HG02759 (cell line): ENCODE measurements at regions not wholly inside any gene's neighbourhood (a gene's known extent, or its start where the extent isn't known, plus 50 kb on each side); places are given as distances from the start of the nearest gene placed in this dataset.
"Not testable (repeated sequence)": the region's sequence is repeated elsewhere in the genome, so short reads cannot be mapped to it uniquely, and the experiment has no call there.

ENCODE experiments used
- ATAC-seq: cut with Tn5 transposase; IDR thresholded peaks from one replicate; pipeline ENCODE4 v1.9.1; 2021; ENCODE audit warnings: mild to moderate bottlenecking, moderate library complexity; ENCODE audit not compliant: unreplicated experiment

DNA sequence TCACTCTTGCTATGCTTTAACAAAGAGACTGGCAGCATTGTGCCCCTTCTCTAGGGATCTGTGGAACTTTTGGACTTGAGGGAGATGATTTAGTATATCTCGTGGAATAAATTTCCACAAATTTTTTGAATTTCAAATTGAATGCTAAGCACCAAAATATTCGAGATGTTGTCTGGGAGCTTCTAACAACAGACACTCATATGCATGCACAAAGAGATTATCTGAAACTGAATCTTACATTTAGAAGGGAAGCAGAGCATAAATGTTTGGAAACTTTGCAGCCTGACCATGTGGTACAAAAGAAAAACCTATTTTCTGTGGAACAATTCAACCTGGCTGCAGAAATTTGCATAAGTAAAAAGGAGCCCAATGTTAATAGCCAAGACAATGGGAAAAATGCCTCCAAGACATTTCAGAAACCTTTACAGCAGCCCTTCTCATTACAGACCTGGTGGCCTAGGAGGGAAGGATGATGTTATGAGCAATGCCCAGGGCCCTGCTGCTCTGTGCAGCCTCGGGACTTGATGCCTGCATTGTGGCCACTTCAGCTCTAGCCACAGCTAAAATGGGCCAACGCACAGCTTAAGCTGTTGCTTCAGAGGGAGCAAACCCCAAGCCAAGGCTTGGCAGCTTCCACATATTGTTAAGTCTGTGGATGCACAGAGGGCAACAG lies 285.8 kb upstream of the FAM174A start:
- no peak for ATAC-seq

DNA sequence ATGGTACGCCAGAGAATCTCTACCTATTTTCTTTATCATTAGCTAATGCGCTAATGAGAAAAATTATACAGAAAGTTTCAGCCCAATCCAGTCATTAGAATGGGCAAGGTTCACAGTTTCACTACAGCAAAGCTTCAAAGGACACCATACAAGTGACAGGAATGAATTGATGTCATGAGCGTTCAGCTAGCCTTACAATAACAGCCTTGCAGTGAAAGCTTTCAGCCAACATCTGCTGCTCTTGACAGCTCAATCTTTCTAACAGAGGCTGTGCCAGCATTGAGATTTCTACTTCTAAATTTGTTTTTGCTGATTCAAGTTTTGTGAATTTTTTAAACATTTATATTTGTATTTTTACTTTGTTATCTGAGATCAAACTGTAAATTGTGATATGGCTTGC lies 302.4 kb upstream of the FAM174A start:
- ATAC-seq, result no peak

DNA sequence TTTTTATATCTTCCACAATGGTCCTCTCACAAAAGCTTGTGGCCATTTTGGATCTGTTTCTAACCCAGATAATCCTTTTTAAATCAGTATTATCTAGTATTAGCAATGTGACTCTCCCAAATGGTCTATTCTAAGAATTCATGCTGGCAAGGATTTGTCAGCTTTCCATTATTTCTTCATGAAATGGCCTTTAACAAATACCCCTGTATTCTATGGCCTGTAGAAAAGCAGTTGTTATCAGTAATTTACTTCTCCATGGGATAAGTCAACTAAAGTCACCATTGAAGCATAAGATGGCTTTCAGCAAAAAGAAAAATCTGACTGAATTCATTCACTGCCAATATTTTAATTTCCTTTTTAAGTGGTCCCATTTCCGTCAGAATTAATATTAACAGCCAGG lies 346.4 kb upstream of the FAM174A start:
- no peak for ATAC-seq

DNA sequence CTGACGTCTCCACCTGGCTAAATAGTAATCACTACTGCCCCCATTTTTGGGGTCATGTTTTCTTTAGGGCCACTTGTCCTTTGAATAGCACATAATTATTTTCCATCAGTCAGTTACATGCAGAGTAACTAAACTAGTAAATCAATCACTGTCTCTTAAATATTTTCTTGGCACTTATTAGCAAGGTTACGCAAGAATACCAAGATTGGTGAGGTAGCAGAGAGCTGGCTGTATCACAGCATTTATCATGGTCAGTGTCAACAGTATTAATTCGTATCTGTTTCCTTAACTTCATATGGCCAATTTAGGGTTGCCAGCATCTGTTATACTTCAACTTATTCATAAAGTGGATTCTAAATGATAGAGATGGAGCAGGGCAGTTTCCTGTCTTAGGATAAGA lies 346.8 kb upstream of the FAM174A start:
- no peak for ATAC-seq

DNA sequence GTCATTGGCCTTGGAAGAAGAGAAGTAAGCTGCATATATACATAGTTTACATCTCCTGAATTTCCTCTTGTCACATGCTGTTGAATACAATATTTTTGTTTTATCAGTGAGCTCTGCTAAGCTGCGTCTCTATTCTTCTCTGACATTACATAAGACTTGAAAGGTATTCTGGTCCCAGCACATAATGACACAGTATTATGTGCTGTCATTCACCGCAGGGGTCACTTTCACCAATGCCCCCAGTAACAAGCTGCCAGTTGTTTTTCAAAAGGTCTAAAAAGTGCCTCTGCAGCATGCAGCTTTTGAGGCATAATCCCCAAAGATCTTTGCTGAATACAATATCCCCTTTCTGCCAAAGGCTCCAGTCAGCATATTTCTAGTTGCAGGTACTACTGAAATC lies 349.0 kb upstream of the FAM174A start:
- ATAC-seq, result no peak

DNA sequence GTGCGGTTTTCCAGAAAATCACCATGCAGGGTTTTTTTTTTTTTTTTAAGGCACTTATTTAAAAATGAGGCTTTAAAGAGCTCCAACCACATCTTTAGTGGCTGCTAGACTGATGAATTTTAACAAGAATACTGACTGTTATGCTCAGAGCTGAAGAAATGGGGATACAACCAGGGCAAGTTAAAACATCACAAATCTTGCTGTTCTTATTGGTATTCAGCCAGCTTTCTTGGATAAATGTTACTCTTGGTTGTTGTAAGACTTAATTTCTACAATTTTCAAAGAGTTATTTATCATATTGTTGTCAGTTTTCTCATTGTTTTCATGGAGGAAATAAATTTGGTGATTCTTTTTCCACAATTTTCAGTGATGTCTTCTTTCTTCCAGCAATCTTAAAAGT lies 352.8 kb upstream of the FAM174A start:
- no peak for ATAC-seq

DNA sequence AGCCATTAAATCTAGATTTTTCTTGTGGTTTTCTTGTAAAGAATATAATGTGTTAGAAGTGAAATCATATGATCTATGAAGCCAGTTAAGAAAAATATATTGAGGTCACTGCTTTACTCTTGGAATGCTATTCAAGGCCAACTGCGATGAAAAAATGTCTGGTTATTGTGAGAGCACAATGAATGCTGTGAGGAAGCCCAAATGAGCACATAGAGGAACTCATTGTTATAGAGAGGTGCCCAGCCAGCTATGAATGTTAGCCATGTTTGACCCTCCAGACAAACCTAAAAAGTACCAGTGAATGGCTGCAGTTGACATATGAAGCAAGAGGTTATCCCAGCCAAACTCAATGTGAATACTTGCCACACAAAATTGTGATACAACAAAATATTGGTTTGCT lies 359.8 kb upstream of the FAM174A start:
- no peak for ATAC-seq

DNA sequence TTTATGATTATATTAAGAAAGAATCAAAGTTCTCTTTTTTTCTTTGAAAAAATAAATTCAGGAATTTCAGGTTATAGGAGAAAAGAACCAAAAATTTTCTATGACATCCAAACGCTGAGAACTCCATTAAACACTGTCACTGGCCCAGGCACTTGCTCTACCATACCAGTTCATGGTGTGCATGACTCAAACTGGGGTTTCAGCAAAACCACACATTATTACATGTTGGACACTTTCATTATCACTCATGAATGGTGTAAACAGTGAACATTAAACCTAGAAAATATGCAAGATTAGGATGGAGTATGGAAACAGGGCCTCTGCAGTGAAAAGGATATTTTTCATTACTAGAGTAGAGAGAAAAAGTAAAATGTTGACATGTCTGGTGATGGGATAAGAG lies 369.9 kb upstream of the FAM174A start:
- peak; percentile 100 for ATAC-seq

DNA sequence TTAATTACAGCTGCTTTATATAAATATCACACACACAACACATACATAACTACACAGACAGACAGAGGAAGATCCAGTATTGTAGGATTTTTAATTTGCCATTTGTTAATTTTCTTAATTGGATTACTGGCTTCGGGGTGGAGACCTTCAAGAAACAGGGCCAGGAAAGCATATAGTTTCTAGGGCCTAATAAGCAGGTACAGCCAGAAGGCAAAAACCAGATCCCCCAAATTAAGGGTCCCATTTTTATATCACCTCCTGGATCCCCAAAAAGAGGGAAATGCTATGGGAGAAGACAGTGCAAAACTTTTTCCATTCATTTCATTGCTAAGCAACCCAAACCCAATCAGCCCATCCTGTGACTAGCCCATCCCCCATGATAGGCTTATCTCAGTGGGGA lies 373.3 kb upstream of the FAM174A start:
- ATAC-seq, result no peak

DNA sequence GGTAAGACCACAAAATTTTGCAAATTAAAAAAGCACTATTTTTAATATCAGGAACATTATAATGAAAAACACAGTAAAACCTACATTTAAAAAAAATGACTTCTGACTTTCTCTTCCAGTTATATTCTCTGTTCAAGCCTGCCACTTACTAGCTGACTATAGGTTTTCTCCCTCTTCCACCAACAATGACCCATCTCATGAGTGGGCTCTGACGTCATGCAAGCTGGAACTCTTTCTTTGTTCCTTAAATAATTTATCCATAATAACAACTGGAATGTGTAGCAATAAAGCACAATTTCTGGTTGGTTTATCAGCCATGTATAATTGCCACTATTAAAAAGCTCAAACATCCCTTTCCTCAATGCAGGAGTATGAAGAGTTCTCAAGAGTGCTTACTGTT lies 378.1 kb upstream of the FAM174A start:
- no peak for ATAC-seq

DNA sequence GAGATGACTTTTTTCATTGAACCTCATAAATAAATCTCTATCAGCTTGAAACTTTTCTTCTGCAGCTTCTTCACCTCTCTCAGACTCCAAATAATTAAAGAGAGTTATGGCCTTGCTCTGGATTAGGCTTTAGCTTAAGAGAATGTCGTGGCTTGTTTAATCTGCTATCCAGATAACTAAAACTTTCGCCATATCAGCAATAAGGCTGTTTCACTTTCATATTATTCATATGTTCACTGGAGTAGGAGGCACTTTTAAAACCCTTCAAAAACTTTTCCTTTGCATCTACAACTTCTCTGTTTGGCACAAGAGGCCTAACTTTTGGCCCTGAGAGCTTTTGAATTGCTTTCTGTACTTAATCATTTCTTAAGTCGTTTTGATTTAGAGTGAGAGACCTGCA lies 386.9 kb upstream of the FAM174A start:
- no peak for ATAC-seq

DNA sequence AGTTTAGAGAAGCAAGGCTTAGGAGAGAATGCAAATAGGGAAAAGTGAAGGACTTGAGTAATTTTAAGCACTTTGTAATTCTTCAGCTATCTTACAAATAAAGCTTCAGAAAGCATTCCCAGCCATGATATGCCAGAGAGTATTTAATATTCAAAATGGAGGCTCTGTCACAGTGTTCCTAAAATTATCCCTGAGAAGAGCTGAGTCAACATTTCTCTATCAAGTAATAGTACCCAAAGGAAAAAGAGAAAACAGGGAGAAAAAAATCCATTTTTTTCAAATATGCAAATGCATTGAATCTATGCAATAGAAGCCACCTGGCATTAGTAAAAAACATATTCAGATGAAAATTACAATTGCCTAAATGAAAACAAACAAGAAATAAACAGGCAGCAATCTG lies 392.6 kb upstream of the FAM174A start:
- no peak for ATAC-seq

DNA sequence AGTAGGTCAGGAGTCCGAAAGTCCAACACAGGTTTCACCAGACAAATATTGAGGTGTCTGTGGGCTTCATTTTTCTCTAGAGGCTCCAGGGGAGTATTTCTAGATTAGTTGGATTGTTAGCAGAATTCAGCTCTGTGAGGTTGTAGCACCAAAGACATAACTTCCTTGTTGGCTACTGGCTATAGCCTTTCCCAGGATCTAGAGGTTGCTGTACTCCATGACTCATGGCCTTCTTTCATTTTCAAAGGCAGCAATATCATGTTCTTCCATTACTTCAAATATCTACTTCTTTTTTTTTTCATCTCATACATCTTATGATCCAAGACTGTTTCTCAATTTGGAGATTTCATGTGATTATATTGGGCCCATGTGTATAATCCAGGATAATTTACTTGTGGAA lies 404.0 kb upstream of the FAM174A start:
- ATAC-seq, result no peak

DNA sequence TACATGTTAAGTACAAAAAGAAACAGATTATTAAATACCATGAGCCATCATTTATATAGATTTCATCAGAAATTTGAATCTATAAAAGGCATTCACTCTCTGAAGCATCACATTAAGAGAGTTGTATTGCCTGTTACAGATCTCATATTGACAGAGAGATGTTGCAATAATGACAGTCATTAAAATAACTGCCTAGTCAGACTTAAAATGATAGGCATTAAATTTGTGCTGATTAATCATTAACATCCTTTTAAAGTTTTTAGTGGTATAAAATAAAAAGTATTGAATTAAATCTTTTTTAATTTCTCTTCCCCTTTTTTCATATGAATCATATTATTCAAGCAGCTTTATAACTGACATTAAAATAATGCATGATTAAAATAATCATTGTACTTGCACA lies 404.9 kb upstream of the FAM174A start:
- no peak for ATAC-seq

DNA sequence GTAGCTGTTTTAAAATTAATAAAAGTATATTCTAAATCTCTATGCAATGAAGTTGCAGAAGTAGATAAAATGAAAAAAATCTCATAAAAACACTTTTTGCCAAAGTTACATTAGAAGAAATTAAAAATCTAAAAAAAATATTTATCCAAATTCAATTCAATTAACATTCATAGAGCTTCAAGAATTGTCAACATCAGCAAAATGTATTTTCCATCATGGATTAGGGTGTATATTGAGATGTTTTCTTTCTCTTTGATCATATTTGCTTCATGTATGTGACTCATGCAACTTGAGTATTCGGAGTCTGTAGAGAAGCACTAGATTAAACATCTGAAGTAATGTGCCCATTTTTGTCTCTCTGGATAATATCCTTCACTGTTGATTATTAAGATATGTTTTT lies 415.3 kb upstream of the FAM174A start:
- ATAC-seq, result no peak

DNA sequence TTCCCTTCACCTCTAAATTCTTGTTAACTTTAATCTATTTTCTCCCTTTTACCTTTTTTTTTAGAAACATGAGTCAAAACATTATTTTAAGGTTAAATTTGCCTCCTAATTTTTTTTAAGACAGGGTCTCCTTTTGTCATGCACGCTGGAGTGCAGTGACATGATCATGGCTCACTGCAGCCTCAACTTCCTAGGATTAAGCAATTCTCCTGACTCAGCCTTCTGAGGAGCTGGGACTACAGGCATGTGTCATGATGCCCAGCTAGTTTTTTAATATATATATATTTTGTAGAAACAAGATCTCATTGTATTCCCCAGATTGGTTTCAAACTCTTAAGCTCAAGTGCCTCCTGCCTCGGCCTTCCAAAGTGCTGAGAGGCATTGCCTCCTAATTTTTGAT lies 424.7 kb upstream of the FAM174A start:
- ATAC-seq, result no peak

DNA sequence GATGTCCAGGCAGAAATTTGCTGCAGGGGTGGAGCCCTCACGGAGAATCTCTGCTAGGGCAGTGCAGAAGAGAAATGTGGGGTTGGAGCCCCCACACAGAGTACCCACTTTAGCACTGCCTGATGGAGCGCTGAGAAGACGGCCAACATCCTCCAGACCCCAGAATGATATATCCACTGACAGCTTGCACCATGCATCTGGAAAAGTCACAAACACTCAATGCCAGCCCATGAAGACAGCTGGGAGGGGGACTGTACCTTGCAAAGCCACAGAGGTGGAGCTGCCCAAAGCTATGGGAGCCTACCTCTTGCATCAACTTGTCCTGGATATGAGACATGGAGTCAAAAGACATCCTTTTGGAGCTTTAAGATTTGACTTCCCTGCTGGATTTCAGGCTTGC lies 426.3 kb upstream of the FAM174A start:
- ATAC-seq, result no peak

DNA sequence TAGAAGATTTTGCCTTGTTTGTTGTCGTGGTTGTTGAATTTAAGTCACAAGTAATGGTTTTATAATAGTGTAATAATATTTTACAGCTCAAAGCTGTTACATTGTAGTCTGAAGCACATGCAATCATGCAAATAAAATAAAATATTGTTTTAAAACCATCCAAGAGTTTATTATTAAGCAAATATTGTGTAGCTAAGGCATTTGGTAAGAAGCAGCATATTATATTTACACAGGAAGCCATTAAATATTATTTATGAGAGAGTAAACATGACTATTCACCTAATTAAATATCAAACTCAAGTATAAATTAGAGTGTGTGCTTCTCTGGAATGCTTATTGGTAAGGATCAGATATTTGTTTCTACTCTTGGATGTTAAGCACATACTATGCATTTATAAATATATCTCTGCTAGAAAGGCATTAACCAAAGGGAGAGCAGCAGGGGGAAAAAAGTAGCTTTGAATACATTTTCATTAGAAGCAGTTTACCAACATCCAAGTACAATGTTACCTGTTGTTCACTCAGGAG lies 431.5 kb upstream of the FAM174A start:
- not testable (repeated sequence) for ATAC-seq

DNA sequence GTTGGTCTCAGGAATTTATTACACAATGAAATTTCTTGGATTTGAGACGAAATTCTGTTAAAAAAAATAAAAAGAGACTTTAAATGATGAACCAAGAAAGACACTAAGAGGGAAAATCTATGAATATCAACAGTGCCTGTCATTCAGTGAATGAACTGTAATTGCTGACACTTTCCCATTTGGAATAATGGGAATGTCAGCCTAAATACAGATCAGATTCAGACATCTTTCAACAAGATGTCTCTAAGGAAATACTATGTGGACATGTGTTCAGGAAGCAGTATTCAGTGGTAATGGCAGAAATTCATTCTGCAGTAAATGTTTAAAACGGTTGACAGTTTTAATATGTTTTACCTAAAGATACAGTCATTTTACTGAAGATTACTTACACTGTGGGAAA lies 433.7 kb upstream of the FAM174A start:
- ATAC-seq, result not testable (repeated sequence)

DNA sequence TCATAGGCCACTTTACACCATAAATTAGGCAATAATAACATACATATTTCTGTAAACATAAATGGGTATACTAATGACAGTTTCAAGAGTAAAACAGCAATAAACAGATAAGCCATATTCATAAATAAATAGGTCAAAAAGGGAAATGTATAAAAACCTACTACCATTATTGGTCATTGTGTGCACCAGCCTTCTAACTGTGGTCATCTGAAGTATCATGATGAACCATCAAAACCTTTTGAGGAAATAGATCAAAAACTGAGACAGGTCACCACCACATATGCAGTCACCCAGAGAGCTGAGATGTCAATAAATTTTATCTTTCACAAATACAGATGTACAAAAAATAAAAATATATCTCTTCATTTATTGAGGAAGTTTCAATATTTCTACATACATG lies 438.8 kb upstream of the FAM174A start:
- ATAC-seq, result not testable (repeated sequence)

DNA sequence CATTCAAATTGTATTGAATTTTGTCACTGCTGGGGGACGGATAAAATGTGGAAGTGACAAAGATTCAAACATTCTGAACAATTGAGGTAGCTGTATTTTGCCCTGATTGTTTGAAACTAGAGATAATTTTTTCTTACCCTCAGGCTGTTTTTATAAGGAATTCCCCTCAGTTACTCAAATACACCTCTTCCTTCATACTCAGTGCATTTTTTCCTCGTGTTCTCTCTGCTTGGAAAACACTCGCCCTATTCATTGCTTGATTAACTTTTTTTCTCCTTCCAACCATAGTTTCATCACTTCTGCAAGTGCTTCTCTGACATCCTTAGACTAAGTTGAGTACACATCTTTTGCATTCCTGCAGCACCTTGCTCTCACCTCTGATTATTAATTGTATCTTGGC lies 454.5 kb upstream of the FAM174A start:
- ATAC-seq, result not testable (repeated sequence)

DNA sequence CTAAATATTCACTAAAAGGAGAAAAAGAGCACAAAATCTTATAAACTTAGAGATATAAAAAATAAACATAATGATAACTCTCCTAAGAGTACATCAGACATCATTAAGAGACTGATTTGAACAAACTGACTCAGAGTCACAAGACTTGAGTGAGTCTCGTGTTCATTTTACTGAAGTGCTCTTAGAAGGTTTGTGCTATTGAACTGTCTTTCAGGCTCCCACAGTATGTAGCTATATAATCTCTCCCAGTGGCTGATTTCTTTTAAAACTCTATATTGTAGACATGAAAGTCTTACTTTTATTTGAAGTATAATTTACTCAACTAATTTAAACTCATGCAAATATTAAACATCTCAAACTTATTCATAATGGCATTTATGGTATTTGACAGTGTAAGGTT lies 456.0 kb upstream of the FAM174A start:
- not testable (repeated sequence) for ATAC-seq

DNA sequence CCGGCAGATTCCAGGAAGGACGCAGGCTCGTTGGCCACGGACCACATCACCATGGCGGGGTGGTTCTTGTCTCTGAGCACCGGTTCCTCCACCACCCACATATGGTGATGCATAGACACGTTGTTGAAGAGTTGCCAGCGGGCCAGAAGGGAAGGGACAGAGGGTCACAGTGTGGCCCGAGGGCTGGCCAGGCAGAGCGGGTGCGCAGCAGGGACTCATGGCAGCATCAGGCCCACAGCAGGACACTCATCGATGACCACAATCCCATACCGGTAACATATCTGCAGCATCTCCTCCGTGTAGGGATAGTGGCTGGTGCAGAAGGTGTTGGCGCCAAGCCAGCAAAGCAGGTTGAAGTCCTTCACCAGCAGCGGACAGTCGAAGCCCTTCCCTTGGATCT lies 469.2 kb upstream of the FAM174A start:
- ATAC-seq, result not testable (repeated sequence)
